GM23338 (cell line): ENCODE measurements at regions not wholly inside any gene's neighbourhood (a gene's known extent, or its start where the extent isn't known, plus 50 kb on each side); places are given as distances from the start of the nearest gene placed in this dataset.

Experiments used
- EZH2 ChIP-seq: fragments of 200-600 bp; sonication (generic); IDR thresholded peaks from one replicate; pipeline ENCODE4 v1.8.0; 2017; ENCODE audit warnings: antibody characterized with exemption, mild to moderate bottlenecking, low read depth; ENCODE audit not compliant: unreplicated experiment
- EZH2phosphoT487 ChIP-seq: fragments of 200-600 bp; sonication (generic); IDR thresholded peaks from one replicate; pipeline ENCODE4 v1.8.1; 2018; ENCODE audit warnings: antibody characterized with exemption; ENCODE audit not compliant: unreplicated experiment
- JUNB ChIP-seq: IDR thresholded peaks from one replicate; pipeline ENCODE4 v1.6.1; 2016; ENCODE audit warnings: antibody characterized with exemption; ENCODE audit not compliant: unreplicated experiment
- POLR2AphosphoS5 ChIP-seq: IDR thresholded peaks from 2 replicates; pipeline ENCODE4 v1.6.1; 2016; ENCODE audit warnings: antibody characterized with exemption, low read depth
- ZNF114 ChIP-seq: fragments of 250-450 bp; sonication (Bioruptor Pico); IDR thresholded peaks from 2 replicates; pipeline ENCODE4 v1.5.0; 2020; ENCODE audit warnings: mild to moderate bottlenecking, moderate library complexity
- TF ChIP-seq, protein P1 (sequence below), 2 experiments: fragments of 200-600 bp in 1 of 2; sonication (generic) in 1 of 2; conservative IDR thresholded peaks; 2 replicates each; pipeline versions ENCODE4 v1.5.1 to v1.6.1; 2016 to 2017; ENCODE audit warnings: antibody characterized with exemption in 2 of 2, low read depth in 2 of 2, mild to moderate bottlenecking in 2 of 2, moderate library complexity in 1 of 2
- TF ChIP-seq, protein P2 (sequence below): IDR thresholded peaks from one replicate; pipeline ENCODE4 v1.6.1; 2018; ENCODE audit warnings: antibody characterized with exemption; ENCODE audit not compliant: unreplicated experiment

DNA sequence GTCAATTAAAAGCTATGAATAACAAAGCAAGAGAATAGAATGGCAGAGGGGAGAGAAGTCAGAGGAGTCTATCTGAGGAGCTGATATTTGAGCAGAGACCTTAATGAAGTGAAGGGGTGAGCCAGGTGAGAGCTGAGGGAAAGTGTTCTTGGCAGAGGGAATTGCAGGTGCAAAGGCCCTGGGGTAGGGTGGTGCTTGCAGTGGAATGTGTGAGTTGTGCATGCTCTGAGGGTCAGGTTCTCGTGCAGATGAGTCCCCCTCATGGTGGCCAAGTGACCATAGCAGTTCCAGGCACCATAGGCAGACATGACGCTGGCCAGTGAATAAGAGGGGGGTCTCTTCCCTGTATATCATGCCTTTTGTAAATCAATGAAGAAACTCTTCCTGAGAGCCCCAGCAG, 58.9 kb upstream of the ALX4 start:
- no peak for TF ChIP-seq ZNF114 (CRISPR knock-in tag)
- no peak for TF ChIP-seq EZH2
- TF ChIP-seq, protein P1, sequence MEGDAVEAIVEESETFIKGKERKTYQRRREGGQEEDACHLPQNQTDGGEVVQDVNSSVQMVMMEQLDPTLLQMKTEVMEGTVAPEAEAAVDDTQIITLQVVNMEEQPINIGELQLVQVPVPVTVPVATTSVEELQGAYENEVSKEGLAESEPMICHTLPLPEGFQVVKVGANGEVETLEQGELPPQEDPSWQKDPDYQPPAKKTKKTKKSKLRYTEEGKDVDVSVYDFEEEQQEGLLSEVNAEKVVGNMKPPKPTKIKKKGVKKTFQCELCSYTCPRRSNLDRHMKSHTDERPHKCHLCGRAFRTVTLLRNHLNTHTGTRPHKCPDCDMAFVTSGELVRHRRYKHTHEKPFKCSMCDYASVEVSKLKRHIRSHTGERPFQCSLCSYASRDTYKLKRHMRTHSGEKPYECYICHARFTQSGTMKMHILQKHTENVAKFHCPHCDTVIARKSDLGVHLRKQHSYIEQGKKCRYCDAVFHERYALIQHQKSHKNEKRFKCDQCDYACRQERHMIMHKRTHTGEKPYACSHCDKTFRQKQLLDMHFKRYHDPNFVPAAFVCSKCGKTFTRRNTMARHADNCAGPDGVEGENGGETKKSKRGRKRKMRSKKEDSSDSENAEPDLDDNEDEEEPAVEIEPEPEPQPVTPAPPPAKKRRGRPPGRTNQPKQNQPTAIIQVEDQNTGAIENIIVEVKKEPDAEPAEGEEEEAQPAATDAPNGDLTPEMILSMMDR (conservative IDR thresholded peaks at IDR 0.05; ENCODE audit: low read depth in 2 of 2): no peak
- TF ChIP-seq, protein P2, sequence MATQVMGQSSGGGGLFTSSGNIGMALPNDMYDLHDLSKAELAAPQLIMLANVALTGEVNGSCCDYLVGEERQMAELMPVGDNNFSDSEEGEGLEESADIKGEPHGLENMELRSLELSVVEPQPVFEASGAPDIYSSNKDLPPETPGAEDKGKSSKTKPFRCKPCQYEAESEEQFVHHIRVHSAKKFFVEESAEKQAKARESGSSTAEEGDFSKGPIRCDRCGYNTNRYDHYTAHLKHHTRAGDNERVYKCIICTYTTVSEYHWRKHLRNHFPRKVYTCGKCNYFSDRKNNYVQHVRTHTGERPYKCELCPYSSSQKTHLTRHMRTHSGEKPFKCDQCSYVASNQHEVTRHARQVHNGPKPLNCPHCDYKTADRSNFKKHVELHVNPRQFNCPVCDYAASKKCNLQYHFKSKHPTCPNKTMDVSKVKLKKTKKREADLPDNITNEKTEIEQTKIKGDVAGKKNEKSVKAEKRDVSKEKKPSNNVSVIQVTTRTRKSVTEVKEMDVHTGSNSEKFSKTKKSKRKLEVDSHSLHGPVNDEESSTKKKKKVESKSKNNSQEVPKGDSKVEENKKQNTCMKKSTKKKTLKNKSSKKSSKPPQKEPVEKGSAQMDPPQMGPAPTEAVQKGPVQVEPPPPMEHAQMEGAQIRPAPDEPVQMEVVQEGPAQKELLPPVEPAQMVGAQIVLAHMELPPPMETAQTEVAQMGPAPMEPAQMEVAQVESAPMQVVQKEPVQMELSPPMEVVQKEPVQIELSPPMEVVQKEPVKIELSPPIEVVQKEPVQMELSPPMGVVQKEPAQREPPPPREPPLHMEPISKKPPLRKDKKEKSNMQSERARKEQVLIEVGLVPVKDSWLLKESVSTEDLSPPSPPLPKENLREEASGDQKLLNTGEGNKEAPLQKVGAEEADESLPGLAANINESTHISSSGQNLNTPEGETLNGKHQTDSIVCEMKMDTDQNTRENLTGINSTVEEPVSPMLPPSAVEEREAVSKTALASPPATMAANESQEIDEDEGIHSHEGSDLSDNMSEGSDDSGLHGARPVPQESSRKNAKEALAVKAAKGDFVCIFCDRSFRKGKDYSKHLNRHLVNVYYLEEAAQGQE: no peak
- TF ChIP-seq POLR2AphosphoS5: no peak
- no peak for TF ChIP-seq EZH2phosphoT487
- TF ChIP-seq JUNB: no peak
